H1 (cell line): ENCODE measurements at regions not wholly inside any gene's neighbourhood (a gene's known extent, or its start where the extent isn't known, plus 50 kb on each side); places are given as distances from the start of the nearest gene placed in this dataset.

ENCODE experiments used
- SP2 ChIP-seq: IDR thresholded peaks from 2 replicates; pipeline ENCODE4 v1.6.1; 2012; ENCODE audit warnings: mild to moderate bottlenecking, low read length, inconsistent platforms
- TAF1 ChIP-seq: IDR thresholded peaks from 2 replicates; pipeline ENCODE4 v1.6.1; 2011; ENCODE audit warnings: mild to moderate bottlenecking, low read depth, low read length
- YY1 ChIP-seq: IDR thresholded peaks from 2 replicates; pipeline ENCODE4 v1.6.1; 2011; ENCODE audit warnings: low read depth, mild to moderate bottlenecking, low read length
- TF ChIP-seq, protein P1 (sequence below): IDR thresholded peaks from 2 replicates; pipeline ENCODE4 v1.6.1; 2012; ENCODE audit warnings: inconsistent platforms

DNA sequence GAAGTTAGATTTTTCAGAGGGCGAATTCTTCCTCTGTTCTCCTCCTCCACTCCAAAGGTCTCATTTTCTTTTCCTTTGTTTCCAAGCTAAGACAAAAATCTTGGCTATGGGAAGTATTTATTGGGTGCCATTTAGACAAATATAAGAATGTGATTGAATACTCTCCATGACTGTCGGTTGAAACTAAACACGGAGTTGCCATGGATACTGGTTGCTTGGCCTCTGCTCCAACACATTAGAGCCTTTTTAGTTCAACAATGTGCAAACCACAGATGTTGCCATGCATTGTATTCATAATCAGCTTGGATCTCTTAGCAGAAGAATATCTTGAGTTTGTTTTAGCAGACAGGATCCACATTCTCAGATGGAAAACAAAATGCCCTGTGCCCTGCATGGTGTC lies 366.5 kb upstream of the LCORL start (continued):
- TF ChIP-seq YY1 (no peak), SP2 (no peak), TAF1 (no peak)
- TF ChIP-seq, protein P1, sequence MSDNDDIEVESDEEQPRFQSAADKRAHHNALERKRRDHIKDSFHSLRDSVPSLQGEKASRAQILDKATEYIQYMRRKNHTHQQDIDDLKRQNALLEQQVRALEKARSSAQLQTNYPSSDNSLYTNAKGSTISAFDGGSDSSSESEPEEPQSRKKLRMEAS: no peak
